Tibial artery (tissue), 4 donors: ENCODE measurements at regions not wholly inside any gene's neighbourhood (a gene's known extent, or its start where the extent isn't known, plus 50 kb on each side); places are given as distances from the start of the nearest gene placed in this dataset.
"Not testable (repeated sequence)": the region's sequence is repeated elsewhere in the genome, so short reads cannot be mapped to it uniquely, and the experiment has no call there.

Experiments used
- DNase-seq, 2 donors: peaks; one replicate each; pipeline ENCODE4 v3.0.0-alpha.2; 2019
- H3K27ac ChIP-seq, 2 donors: fragments of 200-600 bp; sonication (generic) in 1 of 2; 1 replicate in 1 of 2; 2 replicates in 1 of 2; pipeline ENCODE4 v1.5.1; 2018 to 2019; ENCODE audit warnings: mild to moderate bottlenecking in 1 of 2
- H3K27me3 ChIP-seq, 2 donors: fragments of 200-600 bp; sonication (generic) in 1 of 2; one replicate each; pipeline versions ENCODE4 v1.5.1 to v1.6.0; 2016 to 2019
- H3K36me3 ChIP-seq, 3 donors: fragments of 200-600 bp; sonication (generic) in 2 of 3; one replicate each; pipeline ENCODE4 v1.5.1; 2016 to 2019; ENCODE audit warnings: mild to moderate bottlenecking in 2 of 3
- H3K4me1 ChIP-seq, 4 donors: fragments of 200-600 bp; sonication (generic) in 2 of 4; 1 replicate in 3 of 4; 2 replicates in 1 of 4; pipeline ENCODE4 v1.5.1; 2016 to 2019
- H3K4me3 ChIP-seq, 2 donors: fragments of 200-600 bp; sonication (generic) in 1 of 2; 1 replicate in 1 of 2; 2 replicates in 1 of 2; pipeline ENCODE4 v1.5.1; 2018 to 2019; ENCODE audit warnings: mild to moderate bottlenecking in 2 of 2
- H3K9me3 ChIP-seq, 3 donors: fragments of 200-600 bp; sonication (generic) in 1 of 3; one replicate each; pipeline ENCODE4 v1.5.1; 2016 to 2019
- intact Hi-C: fragments of 100-400 bp; cut with DNase I; formaldehyde crosslinking; loops from one replicate; pipeline ENCODE4 v1.15.0; 2023; ENCODE audit warnings: low total_unique reads
- TF ChIP-seq, protein P1 (sequence below), 2 experiments: fragments of 200-600 bp in 1 of 2; fragments of 450-650 bp in 1 of 2; IDR thresholded peaks; one replicate each; pipeline ENCODE4 v1.5.1; 2017 to 2019; ENCODE audit warnings: antibody characterized with exemption in 2 of 2, mild to moderate bottlenecking in 1 of 2, moderate library complexity in 1 of 2

DNA sequence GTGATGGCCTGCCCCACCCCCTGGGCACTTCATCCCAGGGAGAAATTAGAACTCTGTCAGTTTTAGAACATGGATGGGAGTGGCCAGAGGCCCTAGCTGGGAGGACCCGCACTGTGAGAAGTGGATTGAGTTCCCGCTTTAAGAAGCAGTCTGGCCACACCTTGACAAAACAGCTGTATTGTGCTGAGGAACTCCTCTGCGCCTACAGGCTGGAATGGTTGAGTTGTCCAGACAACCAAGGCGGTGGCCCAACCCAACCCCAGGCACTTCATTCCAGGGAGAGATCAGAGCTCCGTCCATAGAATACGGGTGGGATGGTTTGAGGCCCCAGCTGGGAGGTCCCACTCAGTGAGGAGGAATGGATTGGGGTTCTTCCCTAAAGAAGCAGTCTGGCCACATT lies 196.0 kb downstream of the TMEM26 start:
- H3K4me3 ChIP-seq = no peak overlapping the region
- no peaks in the 10 kb centered on the region for H3K4me1 ChIP-seq
- H3K36me3 ChIP-seq = no peaks in the 10 kb centered on the region
- TF ChIP-seq, protein P1, sequence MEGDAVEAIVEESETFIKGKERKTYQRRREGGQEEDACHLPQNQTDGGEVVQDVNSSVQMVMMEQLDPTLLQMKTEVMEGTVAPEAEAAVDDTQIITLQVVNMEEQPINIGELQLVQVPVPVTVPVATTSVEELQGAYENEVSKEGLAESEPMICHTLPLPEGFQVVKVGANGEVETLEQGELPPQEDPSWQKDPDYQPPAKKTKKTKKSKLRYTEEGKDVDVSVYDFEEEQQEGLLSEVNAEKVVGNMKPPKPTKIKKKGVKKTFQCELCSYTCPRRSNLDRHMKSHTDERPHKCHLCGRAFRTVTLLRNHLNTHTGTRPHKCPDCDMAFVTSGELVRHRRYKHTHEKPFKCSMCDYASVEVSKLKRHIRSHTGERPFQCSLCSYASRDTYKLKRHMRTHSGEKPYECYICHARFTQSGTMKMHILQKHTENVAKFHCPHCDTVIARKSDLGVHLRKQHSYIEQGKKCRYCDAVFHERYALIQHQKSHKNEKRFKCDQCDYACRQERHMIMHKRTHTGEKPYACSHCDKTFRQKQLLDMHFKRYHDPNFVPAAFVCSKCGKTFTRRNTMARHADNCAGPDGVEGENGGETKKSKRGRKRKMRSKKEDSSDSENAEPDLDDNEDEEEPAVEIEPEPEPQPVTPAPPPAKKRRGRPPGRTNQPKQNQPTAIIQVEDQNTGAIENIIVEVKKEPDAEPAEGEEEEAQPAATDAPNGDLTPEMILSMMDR (IDR thresholded peaks at IDR 0.05) = no peak
- peaks cover 0 to 18% (median 4%) of the 10 kb centered on the region in 3 donors for H3K9me3 ChIP-seq
- intact Hi-C loops = no loop called here
- no peak for DNase-seq
- H3K27me3 ChIP-seq = peaks cover 0 to 3% of the 10 kb centered on the region in 2 donors
- no peak overlapping the region for H3K27ac ChIP-seq

DNA sequence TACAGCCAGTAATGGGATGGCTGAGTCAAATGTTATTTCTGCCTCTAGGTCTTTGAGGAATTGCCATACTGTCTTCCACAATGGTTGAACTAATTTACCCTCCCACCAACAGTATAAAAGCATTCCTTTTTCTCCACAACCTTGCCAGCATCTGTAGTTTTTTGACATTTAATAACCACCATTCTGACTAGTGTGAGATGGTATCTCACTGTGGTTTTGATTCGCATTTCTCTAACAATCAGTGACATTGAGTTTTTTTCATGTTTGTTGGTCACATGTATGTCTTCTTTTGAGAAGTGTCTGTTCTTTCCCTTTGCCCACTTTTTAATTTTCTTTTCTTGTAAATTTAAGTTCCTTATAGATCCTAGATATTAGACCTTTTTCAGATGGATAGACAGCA lies 200.9 kb downstream of the TMEM26 start:
- DNase-seq, H3K27me3 ChIP-seq, H3K36me3 ChIP-seq, H3K4me1 ChIP-seq, intact Hi-C loops, H3K4me3 ChIP-seq, H3K27ac ChIP-seq: not testable (repeated sequence)
- peaks cover 0 to 18% (median 4%) of the 10 kb centered on the region in 3 donors for H3K9me3 ChIP-seq

DNA sequence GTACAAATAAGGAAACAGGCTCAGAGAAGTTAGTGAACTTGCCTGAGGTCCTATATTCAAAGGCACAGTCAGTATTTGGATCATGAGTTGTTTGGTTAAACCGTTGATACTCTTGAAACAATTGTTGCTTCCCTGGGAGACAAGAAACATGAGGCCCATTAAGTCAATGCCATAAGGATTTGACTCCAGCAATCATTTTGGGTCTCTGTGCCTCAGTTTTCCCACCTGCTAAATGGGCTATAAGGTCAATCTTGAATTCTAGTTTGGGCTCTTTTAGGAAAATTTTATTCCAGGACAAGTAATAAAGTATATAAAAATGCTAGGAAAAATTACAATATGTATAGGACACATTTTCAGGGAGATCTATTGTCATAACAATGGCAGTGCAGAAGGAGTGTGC lies 202.1 kb downstream of the TMEM26 start:
- Histone ChIP-seq H3K4me3 (no peak overlapping the region), H3K36me3 (no peaks in the 10 kb centered on the region), H3K27ac (no peak overlapping the region), H3K27me3 (no peaks in the 10 kb centered on the region), H3K9me3 (peaks cover 0 to 18% (median 4%) of the 10 kb centered on the region in 3 donors), H3K4me1 (no peaks in the 10 kb centered on the region)
- intact Hi-C loops = no loop called here
- no peak for DNase-seq
- TF ChIP-seq, protein P1 (IDR thresholded peaks at IDR 0.05) = no peak

DNA sequence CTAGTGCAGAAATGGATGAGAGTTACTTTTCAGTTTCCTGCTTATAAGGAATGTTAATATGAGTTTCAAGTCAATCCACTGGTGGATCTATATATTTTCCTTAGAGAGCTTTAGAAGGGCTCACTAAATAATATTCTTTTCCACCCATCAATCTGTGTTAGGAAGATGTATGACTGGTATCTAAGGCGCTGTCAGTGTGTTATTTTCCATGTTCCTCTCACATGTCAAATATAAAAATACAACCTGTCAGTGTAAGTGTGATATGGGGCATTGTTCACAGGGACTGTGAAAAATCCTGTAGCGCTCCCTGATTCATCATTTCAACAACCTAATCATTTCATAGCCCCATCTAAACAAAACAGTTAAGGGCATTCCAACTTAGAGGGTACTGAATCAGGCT lies 203.1 kb downstream of the TMEM26 start:
- intact Hi-C loops = no loop called here
- Histone ChIP-seq H3K9me3 (peaks cover 0 to 15% (median 4%) of the 10 kb centered on the region in 3 donors), H3K27me3 (no peaks in the 10 kb centered on the region), H3K4me1 (no peaks in the 10 kb centered on the region), H3K36me3 (no peaks in the 10 kb centered on the region), H3K4me3 (no peak overlapping the region), H3K27ac (no peak overlapping the region)
- TF ChIP-seq, protein P1 (IDR thresholded peaks at IDR 0.05) = no peak
- DNase-seq = no peak

DNA sequence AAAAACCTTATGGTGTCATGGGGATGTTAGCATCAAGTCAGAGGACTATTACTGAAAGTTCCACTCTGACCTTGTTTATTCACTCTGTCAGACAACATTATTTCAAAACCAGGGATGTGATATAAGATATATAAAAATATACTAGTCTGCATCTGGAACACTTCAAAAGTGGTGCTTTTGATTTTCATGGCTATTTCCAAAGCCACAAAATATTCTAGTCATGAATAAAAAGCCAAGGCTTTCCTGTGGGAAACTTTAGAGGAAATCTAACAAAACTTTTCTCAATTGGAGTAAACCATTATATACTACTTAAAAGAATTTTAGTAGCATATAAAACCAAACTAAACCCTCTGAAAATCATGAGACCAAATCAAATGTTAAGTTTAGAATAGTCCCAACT lies 205.2 kb downstream of the TMEM26 start:
- no peaks in the 10 kb centered on the region for H3K9me3 ChIP-seq
- H3K36me3 ChIP-seq = no peaks in the 10 kb centered on the region
- TF ChIP-seq, protein P1 (IDR thresholded peaks at IDR 0.05) = no peak
- intact Hi-C loops = no loop called here
- H3K27me3 ChIP-seq = no peaks in the 10 kb centered on the region
- no peak overlapping the region for H3K4me3 ChIP-seq
- no peak overlapping the region for H3K27ac ChIP-seq
- H3K4me1 ChIP-seq = no peaks in the 10 kb centered on the region
- DNase-seq = no peak

DNA sequence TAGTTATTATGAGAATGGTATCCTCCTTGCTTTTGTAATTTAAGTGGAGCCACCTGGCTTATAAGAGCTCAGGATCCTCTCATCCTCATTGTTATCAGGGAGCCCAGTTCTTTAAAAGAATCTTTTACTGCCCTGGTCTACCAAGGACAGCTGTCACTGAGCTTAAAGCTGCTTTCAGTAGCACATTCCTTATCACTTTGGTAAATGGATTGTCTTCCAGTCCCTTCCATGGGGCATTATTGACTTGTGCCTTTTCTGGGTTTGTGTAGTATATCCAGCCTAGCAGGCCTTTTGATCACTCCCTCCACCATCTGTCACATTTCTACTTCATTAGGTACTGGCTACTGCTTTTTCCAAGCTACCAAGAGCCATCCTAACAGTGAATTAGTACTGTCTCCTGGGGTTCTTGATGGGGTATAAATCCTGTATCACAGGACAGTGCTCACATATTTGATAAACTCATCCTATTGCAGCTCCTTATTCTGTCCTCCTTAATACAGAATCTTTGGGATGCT lies 208.9 kb downstream of the TMEM26 start:
- Histone ChIP-seq H3K27ac (no peak overlapping the region), H3K4me3 (no peak overlapping the region), H3K36me3 (no peaks in the 10 kb centered on the region), H3K27me3 (no peaks in the 10 kb centered on the region), H3K9me3 (no peaks in the 10 kb centered on the region), H3K4me1 (no peaks in the 10 kb centered on the region)
- TF ChIP-seq, protein P1 (IDR thresholded peaks at IDR 0.05) = no peak
- intact Hi-C loops = no loop called here
- DNase-seq = no peak
